Liver (tissue), 8 donors: ENCODE measurements at regions not wholly inside any gene's neighbourhood (a gene's known extent, or its start where the extent isn't known, plus 50 kb on each side); places are given as distances from the start of the nearest gene placed in this dataset.

ENCODE experiments used
- DNase-seq: peaks from one replicate; pipeline ENCODE4 v3.0.0-alpha.2; 2017; ENCODE audit warnings: low spot score
- H3K27ac ChIP-seq, 2 donors: one replicate each; pipeline ENCODE4 v1.7.0; 2013; ENCODE audit warnings: inconsistent platforms in 2 of 2, low read length in 2 of 2, control low read depth in 1 of 2, low read depth in 1 of 2, mild to moderate bottlenecking in 1 of 2
- H3K27me3 ChIP-seq, 4 donors: one replicate each; pipeline versions ENCODE4 v1.6.1 to v1.7.0; 2013; ENCODE audit warnings: low read length in 3 of 4, inconsistent platforms in 1 of 4, mild to moderate bottlenecking in 1 of 4, moderate library complexity in 1 of 4; ENCODE audit not compliant: control insufficient read depth in 4 of 4, insufficient read depth in 4 of 4
- H3K36me3 ChIP-seq, 4 donors: one replicate each; pipeline versions ENCODE4 v1.6.1 to v1.7.0; 2013; ENCODE audit warnings: low read length in 3 of 4, mild to moderate bottlenecking in 3 of 4, low read depth in 1 of 4, moderate library complexity in 1 of 4; ENCODE audit not compliant: control insufficient read depth in 4 of 4, insufficient read depth in 3 of 4
- H3K4me1 ChIP-seq, 4 donors: one replicate each; pipeline versions ENCODE4 v1.6.1 to v1.7.0; 2013; ENCODE audit warnings: low read length in 3 of 4, mild to moderate bottlenecking in 3 of 4, moderate library complexity in 1 of 4; ENCODE audit not compliant: control insufficient read depth in 4 of 4, insufficient read depth in 4 of 4
- H3K4me3 ChIP-seq, 3 donors: one replicate each; pipeline versions ENCODE4 v1.6.1 to v1.7.0; 2013; ENCODE audit warnings: low read length in 3 of 3, control low read depth in 1 of 3, low read depth in 1 of 3, mild to moderate bottlenecking in 1 of 3
- H3K9ac ChIP-seq, 2 donors: one replicate each; pipeline ENCODE4 v1.7.0; 2013; ENCODE audit warnings: low read length in 2 of 2, mild to moderate bottlenecking in 2 of 2, moderate library complexity in 2 of 2, control low read depth in 1 of 2, low read depth in 1 of 2
- H3K9me3 ChIP-seq, 4 donors: one replicate each; pipeline versions ENCODE4 v1.6.1 to v1.7.0; 2013; ENCODE audit warnings: low read length in 3 of 4; ENCODE audit not compliant: control insufficient read depth in 4 of 4
- ATF3 ChIP-seq: IDR thresholded peaks from 2 replicates; pipeline ENCODE4 v1.6.1; 2016; ENCODE audit warnings: antibody characterized with exemption
- EGR1 ChIP-seq, 2 donors: IDR thresholded peaks; 2 replicates each; pipeline ENCODE4 v1.6.1; 2016 to 2018; ENCODE audit warnings: antibody characterized with exemption in 2 of 2, low read depth in 2 of 2
- FOXA1 ChIP-seq: IDR thresholded peaks from 2 replicates; pipeline ENCODE4 v1.6.1; 2016; ENCODE audit warnings: antibody characterized with exemption
- FOXA2 ChIP-seq: IDR thresholded peaks from 2 replicates; pipeline ENCODE4 v1.6.1; 2016; ENCODE audit warnings: antibody characterized with exemption
- GABPA ChIP-seq, 2 donors: IDR thresholded peaks in 1 of 2; conservative IDR thresholded peaks in 1 of 2; 2 replicates each; pipeline ENCODE4 v1.6.1; 2016; ENCODE audit warnings: antibody characterized with exemption in 2 of 2, mild to moderate bottlenecking in 1 of 2, moderate library complexity in 1 of 2
- HNF4A ChIP-seq, 2 donors: conservative IDR thresholded peaks; 2 replicates each; pipeline ENCODE4 v1.6.1; 2016; ENCODE audit warnings: antibody characterized with exemption in 2 of 2, mild to moderate bottlenecking in 2 of 2
- HNF4G ChIP-seq: IDR thresholded peaks from 2 replicates; pipeline ENCODE4 v1.6.1; 2016; ENCODE audit warnings: antibody characterized with exemption
- JUND ChIP-seq, 2 donors: IDR thresholded peaks; 2 replicates each; pipeline ENCODE4 v1.6.1; 2016; ENCODE audit warnings: antibody characterized with exemption in 2 of 2
- MAX ChIP-seq: IDR thresholded peaks from 2 replicates; pipeline ENCODE4 v1.6.1; 2016; ENCODE audit warnings: antibody characterized with exemption
- NR2F2 ChIP-seq: IDR thresholded peaks from 2 replicates; pipeline ENCODE4 v1.6.1; 2016; ENCODE audit warnings: antibody characterized with exemption
- RXRA ChIP-seq, 2 donors: IDR thresholded peaks; 2 replicates each; pipeline ENCODE4 v1.6.1; 2017 to 2018; ENCODE audit warnings: antibody characterized with exemption in 2 of 2, mild to moderate bottlenecking in 1 of 2
- SP1 ChIP-seq: IDR thresholded peaks from 2 replicates; pipeline ENCODE4 v1.6.1; 2018; ENCODE audit warnings: antibody characterized with exemption, mild to moderate bottlenecking
- TAF1 ChIP-seq: conservative IDR thresholded peaks from 2 replicates; pipeline ENCODE4 v1.6.1; 2016; ENCODE audit warnings: antibody characterized with exemption, mild to moderate bottlenecking
- YY1 ChIP-seq: IDR thresholded peaks from 2 replicates; pipeline ENCODE4 v1.6.1; 2016; ENCODE audit warnings: antibody characterized with exemption, mild to moderate bottlenecking
- WGBS: extraction: QIAGEN DNeasy Blood & Tissue Kit; methylation state at CpG from one replicate; pipeline ENCODE4 v1.1.7; 2013; 5-methylcytosine and 5-hydroxymethylcytosine counted together
- TF ChIP-seq, protein P1 (sequence below): fragments of 150-350 bp; IDR thresholded peaks from 2 replicates; pipeline ENCODE4 v1.5.1; 2017; ENCODE audit warnings: improper control_type of control experiment, low read depth, low read length; ENCODE audit not compliant: missing input control
- TF ChIP-seq, protein P2 (sequence below): IDR thresholded peaks from 2 replicates; pipeline ENCODE4 v1.6.1; 2016; ENCODE audit warnings: antibody characterized with exemption
- donor health status: healthy.
- donor health status: healthy.
- donor health status: healthy.
- donor health status: healthy.
- donor health status: healthy.

- H3K9me3 ChIP-seq: no peaks in the 10 kb centered on the region
- H3K4me1 ChIP-seq: no peaks in the 10 kb centered on the region
- TF ChIP-seq FOXA1 (no peak), GABPA (IDR thresholded peaks at IDR 0.05 in 1 of 2, conservative IDR thresholded peaks at IDR 0.05 in 1 of 2) (no peak), RXRA (IDR thresholded peaks at IDR 0.05) (no peak), EGR1 (IDR thresholded peaks at IDR 0.05; ENCODE audit: low read depth in 2 of 2) (no peak), JUND (IDR thresholded peaks at IDR 0.05) (no peak), MAX (no peak), SP1 (no peak)
- TF ChIP-seq, protein P1, sequence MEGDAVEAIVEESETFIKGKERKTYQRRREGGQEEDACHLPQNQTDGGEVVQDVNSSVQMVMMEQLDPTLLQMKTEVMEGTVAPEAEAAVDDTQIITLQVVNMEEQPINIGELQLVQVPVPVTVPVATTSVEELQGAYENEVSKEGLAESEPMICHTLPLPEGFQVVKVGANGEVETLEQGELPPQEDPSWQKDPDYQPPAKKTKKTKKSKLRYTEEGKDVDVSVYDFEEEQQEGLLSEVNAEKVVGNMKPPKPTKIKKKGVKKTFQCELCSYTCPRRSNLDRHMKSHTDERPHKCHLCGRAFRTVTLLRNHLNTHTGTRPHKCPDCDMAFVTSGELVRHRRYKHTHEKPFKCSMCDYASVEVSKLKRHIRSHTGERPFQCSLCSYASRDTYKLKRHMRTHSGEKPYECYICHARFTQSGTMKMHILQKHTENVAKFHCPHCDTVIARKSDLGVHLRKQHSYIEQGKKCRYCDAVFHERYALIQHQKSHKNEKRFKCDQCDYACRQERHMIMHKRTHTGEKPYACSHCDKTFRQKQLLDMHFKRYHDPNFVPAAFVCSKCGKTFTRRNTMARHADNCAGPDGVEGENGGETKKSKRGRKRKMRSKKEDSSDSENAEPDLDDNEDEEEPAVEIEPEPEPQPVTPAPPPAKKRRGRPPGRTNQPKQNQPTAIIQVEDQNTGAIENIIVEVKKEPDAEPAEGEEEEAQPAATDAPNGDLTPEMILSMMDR: no peak
- H3K9ac ChIP-seq: no peak overlapping the region
- no peaks in the 10 kb centered on the region for H3K36me3 ChIP-seq
- H3K27ac ChIP-seq: no peak overlapping the region
- H3K4me3 ChIP-seq: no peak overlapping the region
- DNase-seq: no peak
- WGBS: 84% methylated on average over 9 of the region's 9 CpGs
- no peaks in the 10 kb centered on the region for H3K27me3 ChIP-seq
These were observed 93.1 kb upstream of the HIVEP1 start for GRCh38 chr6:11918739-11919605.

DNA sequence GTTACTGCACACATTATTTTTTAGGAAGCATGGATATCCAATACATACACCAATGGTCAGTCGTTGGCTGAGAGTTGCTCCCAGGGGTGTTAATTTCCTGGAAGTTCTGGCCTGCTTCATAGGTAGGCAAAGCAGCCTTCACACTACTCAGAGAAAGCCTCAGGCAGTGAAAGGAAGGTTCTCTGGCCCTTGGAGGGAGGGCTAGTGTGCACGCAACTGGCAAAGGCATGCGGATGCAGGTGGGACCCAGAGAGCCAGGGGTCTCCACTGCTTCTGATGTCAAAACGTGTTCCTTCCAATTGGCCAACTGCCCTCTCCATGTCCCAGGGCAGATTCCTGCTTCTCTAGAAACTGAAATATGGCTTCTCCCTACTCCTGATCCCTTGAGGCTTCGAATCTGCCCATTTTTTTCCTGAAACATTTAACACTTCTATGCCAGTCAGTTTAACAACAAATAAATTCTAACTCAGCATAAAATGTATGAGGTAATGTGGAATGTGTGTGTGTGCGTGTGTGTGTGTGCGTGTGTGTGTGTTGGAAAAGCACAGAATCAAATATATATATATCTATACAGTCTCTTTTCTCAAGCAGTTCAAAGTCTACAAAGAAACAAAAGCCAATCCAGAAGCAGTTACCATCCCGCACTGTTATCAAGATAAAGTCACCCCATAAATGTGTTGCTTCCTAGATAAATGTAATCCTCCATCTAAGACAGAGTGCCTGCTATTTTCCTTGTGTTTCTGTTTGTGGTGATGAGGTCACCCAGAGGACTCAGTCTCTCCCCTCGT, 94.0 kb upstream of the HIVEP1 start:
- Histone ChIP-seq H3K27ac (no peak overlapping the region), H3K27me3 (no peaks in the 10 kb centered on the region), H3K36me3 (no peaks in the 10 kb centered on the region), H3K9me3 (no peaks in the 10 kb centered on the region), H3K9ac (no peak overlapping the region), H3K4me1 (no peaks in the 10 kb centered on the region), H3K4me3 (no peak overlapping the region)
- no peak for DNase-seq
- no peak for TF ChIP-seq JUND (IDR thresholded peaks at IDR 0.05)
- no peak for TF ChIP-seq YY1
- no peak for TF ChIP-seq RXRA (IDR thresholded peaks at IDR 0.05)
- TF ChIP-seq NR2F2: no peak
- no peak for TF ChIP-seq TAF1
- TF ChIP-seq, protein P2, sequence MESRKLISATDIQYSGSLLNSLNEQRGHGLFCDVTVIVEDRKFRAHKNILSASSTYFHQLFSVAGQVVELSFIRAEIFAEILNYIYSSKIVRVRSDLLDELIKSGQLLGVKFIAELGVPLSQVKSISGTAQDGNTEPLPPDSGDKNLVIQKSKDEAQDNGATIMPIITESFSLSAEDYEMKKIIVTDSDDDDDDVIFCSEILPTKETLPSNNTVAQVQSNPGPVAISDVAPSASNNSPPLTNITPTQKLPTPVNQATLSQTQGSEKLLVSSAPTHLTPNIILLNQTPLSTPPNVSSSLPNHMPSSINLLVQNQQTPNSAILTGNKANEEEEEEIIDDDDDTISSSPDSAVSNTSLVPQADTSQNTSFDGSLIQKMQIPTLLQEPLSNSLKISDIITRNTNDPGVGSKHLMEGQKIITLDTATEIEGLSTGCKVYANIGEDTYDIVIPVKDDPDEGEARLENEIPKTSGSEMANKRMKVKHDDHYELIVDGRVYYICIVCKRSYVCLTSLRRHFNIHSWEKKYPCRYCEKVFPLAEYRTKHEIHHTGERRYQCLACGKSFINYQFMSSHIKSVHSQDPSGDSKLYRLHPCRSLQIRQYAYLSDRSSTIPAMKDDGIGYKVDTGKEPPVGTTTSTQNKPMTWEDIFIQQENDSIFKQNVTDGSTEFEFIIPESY: no peak
- TF ChIP-seq HNF4G: no peak
- TF ChIP-seq HNF4A (conservative IDR thresholded peaks at IDR 0.05): no peak
- no peak for TF ChIP-seq FOXA2
- no peak for TF ChIP-seq ATF3
- TF ChIP-seq SP1: no peak
- TF ChIP-seq MAX: no peak
- TF ChIP-seq, protein P1: no peak
- WGBS: 87% methylated on average over 9 of the region's 9 CpGs
